Peyer's patch (tissue), 4 donors: ENCODE measurements at regions not wholly inside any gene's neighbourhood (a gene's known extent, or its start where the extent isn't known, plus 50 kb on each side); places are given as distances from the start of the nearest gene placed in this dataset.
"Not testable (repeated sequence)": the region's sequence is repeated elsewhere in the genome, so short reads cannot be mapped to it uniquely, and the experiment has no call there.

ENCODE experiments used
- CTCF ChIP-seq, 6 experiments: fragments of 450-650 bp in 4 of 6; fragments of 200-600 bp in 2 of 6; sonication (generic) in 1 of 6; IDR thresholded peaks; one replicate each; pipeline ENCODE4 v1.5.1; 2017 to 2019; ENCODE audit warnings: antibody characterized with exemption in 6 of 6, mild to moderate bottlenecking in 3 of 6, moderate library complexity in 1 of 6
- POLR2A ChIP-seq, 2 donors: fragments of 450-650 bp; IDR thresholded peaks; one replicate each; pipeline ENCODE4 v1.5.1; 2017; ENCODE audit warnings: antibody characterized with exemption in 2 of 2, mild to moderate bottlenecking in 2 of 2, moderate library complexity in 2 of 2

DNA sequence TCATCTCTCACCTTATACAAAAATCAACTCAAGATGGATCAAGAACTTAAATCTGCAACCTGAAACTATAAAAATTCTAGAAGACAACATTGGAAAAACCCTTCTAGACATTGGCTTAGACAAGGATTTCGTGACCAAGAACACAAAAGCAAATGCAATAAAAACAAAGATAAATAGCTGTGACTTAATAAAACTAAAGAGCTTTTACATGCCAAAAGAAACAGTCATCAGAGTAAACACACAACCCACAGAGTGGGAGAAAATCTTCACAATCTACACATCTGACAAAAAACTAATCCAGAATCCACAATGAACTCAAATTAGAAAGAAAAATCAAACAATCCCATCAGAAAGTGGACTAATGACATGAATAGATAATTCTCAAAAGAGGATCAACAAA, 532.4 kb downstream of the KIF20B start:
- TF ChIP-seq CTCF, POLR2A (IDR thresholded peaks at IDR 0.05): not testable (repeated sequence)
